ENCODE measurements at regions not wholly inside any gene's neighbourhood (a gene's known extent, or its start where the extent isn't known, plus 50 kb on each side); places are given as distances from the start of the nearest gene placed in this dataset.

DNA sequence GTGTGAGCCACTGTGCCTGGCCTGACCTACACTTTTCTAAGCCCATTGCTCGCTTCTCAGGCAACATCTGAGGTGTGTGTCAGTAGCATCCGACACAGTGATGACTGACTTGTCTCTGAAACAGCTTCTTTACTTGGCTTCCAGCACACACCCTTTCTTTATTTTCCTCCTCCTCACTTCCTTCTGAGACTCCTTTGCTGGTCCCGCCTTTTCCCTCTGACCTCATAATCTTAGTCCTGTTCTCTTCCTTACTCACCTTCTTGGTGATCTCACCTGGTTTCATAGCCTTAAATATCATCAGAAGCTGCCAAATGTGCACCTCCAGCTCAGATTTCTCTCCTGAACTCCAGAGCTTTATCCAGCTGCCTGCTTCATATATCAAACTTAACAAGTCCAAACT lies 66.6 kb upstream of the PELI1 start:
- TF ChIP-seq, protein P1, sequence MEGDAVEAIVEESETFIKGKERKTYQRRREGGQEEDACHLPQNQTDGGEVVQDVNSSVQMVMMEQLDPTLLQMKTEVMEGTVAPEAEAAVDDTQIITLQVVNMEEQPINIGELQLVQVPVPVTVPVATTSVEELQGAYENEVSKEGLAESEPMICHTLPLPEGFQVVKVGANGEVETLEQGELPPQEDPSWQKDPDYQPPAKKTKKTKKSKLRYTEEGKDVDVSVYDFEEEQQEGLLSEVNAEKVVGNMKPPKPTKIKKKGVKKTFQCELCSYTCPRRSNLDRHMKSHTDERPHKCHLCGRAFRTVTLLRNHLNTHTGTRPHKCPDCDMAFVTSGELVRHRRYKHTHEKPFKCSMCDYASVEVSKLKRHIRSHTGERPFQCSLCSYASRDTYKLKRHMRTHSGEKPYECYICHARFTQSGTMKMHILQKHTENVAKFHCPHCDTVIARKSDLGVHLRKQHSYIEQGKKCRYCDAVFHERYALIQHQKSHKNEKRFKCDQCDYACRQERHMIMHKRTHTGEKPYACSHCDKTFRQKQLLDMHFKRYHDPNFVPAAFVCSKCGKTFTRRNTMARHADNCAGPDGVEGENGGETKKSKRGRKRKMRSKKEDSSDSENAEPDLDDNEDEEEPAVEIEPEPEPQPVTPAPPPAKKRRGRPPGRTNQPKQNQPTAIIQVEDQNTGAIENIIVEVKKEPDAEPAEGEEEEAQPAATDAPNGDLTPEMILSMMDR (IDR thresholded peaks at IDR 0.05), result no peak
- no peak for TF ChIP-seq POLR2A (IDR thresholded peaks at IDR 0.05)
- TF ChIP-seq EP300 (IDR thresholded peaks at IDR 0.05), result no peak
- no peak for TF ChIP-seq POLR2AphosphoS5 (IDR thresholded peaks at IDR 0.05)

Measured in gastroesophageal sphincter (tissue), 3 donors.